Glomerular visceral epithelial cell (primary cell): ENCODE measurements at regions not wholly inside any gene's neighbourhood (a gene's known extent, or its start where the extent isn't known, plus 50 kb on each side); places are given as distances from the start of the nearest gene placed in this dataset.

Experiments
- DNase-seq: peaks from one replicate; pipeline ENCODE4 v3.0.0-alpha.2; 2016; ENCODE audit errors: extremely low spot score

GRCh38 chr2:49490710-49491109, 336.4 kb upstream of the FSHR start:
- no peak for DNase-seq

- no peak for DNase-seq
Observed at GRCh38 chr2:49487139-49487538, 332.8 kb upstream of the FSHR start.

DNA sequence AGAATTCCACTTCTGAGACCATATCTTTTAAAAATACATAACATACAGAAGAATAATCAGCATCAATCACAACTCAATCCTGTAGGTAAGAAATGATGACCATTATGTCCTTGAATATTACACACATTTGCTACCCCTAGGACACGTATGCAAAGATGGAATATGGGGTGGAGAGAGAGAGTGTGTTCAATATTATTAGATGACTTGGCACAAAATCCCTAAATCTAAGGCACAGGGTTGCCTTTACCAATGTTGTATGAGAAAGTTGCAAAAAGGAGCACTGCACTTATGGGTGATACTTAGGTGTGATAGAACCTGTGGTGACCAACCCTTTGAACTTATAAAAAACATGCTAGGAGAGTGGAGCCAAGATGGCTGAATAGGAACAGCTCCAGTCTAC, 326.2 kb upstream of the FSHR start:
- no peak for DNase-seq

GRCh38 chr2:49465157-49465831, 311.0 kb upstream of the FSHR start:
- DNase-seq, result no peak

- no peak for DNase-seq
Observed at GRCh38 chr2:49459314-49459993, 305.1 kb upstream of the FSHR start.

DNA sequence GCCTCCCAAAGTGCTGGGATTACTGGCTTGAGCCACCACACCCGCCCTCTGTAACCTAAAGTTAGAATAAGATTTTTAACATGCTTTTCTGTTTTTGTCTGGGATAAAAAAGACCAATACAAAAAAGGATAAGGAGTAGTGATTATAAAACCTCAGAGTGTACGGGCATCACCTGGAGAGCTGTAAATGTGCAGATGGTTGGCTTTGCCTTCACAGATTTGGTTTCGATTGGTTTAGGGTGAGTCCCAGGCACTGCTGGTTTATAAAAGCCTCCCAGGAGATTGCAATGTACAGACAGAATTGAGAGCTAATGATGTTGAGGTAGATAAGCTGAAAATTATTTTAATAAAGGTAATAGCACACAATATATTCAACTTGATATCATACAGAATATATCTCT, 289.7 kb upstream of the FSHR start:
- DNase-seq, result no peak

- no peak for DNase-seq
Observed at GRCh38 chr2:49426996-49427395, 272.7 kb upstream of the FSHR start.

GRCh38 chr2:49416252-49416651, 261.9 kb upstream of the FSHR start:
- DNase-seq, result no peak

DNA sequence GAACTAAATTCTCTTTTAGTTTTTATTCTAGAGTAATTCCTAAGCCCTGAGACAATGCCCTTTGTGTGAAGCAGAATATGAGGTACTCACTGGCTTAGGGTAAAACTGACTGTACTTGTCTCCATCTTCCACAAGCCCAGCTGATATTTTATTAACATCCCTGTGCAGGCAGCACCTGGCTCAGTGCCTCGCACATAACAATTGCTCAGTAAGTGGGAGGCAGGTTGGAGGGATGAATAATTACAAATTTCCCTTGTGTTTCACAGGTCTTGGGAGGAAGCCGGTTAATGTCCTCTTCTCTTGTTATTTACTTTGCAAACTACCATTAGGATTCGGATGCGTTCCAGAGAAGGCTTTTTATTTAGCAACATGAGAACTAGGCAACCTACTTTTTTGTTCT, 249.8 kb upstream of the FSHR start:
- no peak for DNase-seq

DNA sequence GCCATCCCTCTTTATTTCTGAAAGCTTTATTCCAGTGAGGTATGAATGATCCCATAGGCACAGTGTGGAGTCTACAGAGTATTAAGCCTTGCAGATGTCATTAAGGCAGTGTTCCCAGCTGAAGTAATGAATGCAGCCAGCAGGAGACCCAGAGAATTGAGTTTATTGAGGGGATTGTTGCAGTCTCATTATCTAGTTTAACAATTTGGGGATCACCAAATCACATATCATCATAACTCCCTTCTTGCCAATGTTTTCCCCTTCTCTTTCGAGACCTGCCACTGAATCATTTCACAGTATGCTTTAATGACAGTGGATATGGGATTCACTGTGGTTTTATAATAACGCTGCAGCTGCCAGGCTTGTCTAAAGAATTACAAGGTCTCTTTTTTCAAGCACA, 249.3 kb upstream of the FSHR start:
- no peak for DNase-seq

DNA sequence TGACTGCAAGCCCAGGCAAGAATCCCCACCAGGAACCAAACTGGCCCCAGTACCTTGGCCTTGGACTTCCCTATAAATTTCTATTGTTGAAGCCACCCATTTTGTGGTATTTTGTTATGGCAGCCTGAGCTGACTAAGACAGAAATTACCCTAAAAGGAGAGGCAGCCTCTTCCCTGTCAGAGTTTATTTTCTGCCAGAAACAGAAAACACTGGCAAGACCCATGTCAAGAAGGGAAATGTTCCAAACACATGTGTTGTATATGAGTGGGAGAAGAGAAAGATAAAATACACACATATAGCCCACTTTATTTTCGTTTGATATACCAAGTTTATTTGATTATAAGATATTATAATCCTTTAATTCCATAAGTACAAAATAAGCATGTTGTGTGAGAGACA, 225.1 kb upstream of the FSHR start:
- no peak for DNase-seq

DNA sequence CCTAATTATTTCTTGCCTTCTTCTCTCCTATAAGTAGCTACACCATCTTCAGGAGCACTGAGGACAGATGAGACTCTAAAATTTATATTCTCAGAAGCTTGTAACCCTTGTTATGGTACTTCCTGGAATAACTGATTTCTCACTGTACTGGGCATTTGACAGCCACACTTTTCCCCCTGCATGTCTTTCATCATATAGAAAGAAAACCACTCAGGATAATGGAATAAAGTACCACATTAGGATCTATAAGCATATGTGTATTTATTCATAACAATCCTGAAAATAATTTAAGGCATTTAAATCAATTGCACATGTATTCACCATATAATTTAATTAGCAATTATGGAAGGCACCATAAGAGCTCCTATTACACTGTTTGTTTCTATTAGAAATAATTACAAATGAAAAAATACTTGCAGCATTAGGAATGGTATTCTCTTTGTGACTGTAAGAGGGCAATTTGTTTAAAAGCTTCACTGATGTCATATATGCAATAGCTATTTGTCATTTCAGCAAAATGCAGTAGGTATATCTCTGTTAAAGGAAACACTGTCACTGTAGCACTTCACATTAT, 216.9 kb upstream of the FSHR start:
- no peak for DNase-seq

DNA sequence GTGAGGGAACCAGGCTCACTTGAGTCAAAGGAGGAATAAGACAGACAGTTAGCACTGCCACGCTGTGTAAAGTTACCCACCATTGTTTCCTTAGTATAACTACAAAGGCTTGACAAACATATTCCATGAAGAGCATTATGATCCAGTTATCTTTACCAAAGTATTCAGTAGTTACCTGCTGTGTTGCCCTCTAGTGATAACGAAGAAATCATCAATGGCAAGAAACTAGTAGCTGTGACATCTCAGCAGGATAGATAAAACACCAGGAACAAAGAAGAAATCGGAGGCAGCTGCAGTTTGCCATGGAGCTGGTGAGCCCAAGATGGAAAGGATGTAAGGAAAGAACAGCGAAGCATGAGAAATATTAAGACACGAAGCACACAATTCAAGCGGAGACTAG, 215.3 kb upstream of the FSHR start:
- DNase-seq, result no peak

GRCh38 chr2:49369101-49369500, 214.8 kb upstream of the FSHR start:
- DNase-seq, result no peak

- no peak for DNase-seq
Observed at GRCh38 chr2:49367003-49367402, 212.7 kb upstream of the FSHR start.

DNA sequence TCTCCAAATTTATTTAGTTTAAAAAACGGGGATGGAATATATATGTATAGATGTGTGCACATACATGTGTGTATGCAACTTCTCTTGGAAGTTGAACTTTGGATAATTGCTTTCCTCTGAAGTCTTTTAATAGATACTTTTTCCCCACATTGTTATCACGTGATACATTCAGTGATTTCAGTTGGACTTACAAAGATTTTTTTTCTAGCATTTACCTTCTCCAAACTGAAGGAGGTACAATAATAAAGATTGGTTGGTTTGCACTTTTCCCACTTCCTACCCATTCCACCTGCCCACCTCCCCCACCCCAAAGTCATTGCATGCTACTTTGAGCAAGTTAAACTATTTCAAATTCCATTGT, 206.1 kb upstream of the FSHR start:
- no peak for DNase-seq

GRCh38 chr2:49359721-49360406, 205.5 kb upstream of the FSHR start:
- no peak for DNase-seq

DNA sequence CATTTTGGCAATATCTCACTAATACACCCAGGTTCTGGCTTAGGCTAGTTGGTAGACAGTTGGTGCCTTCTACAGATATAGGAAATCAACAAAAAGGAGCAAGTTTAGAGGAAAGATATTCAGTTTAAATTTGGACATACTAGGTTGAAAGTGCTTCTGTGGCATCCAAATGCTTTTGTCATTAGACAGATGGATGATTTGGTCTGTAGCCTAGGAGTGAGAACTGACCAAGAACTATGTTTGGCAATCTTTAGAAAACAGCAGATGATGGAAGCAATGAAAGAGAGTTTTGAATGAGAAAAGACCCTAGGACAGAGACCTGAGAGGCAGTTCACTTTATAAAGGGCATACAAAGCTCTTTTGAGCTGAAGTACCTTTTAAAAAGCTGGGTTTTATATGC, 201.3 kb upstream of the FSHR start:
- no peak for DNase-seq

GRCh38 chr2:49351560-49351959, 197.2 kb upstream of the FSHR start:
- no peak for DNase-seq

- DNase-seq, result no peak
Observed at GRCh38 chr2:49343638-49344037, 189.3 kb upstream of the FSHR start.

DNA sequence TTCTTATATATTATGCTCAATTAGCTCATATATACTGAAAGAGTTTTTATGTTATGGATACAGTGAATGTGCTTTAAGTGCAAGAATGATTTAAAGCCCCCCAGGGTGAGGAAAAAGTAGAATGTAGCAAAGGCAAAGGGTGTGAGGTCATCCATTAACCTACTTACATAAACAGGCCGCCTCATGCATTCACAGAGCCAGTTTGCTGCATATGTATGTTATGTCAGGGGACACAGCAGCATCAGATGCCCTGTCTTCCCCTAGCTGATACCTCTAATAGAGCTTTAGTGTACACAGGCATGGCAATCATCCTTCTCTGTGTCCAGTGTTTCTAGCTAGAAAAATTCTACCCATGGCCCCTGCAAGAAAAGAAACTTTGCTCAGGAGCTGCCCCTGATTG, 187.8 kb upstream of the FSHR start:
- DNase-seq, result no peak

- no peak for DNase-seq
Observed at GRCh38 chr2:49335546-49335945, 181.2 kb upstream of the FSHR start.

- DNase-seq, result no peak
Observed at GRCh38 chr2:49332415-49332814, 178.1 kb upstream of the FSHR start.
